ENCODE measurements at regions not wholly inside any gene's neighbourhood (a gene's known extent, or its start where the extent isn't known, plus 50 kb on each side); places are given as distances from the start of the nearest gene placed in this dataset.

DNA sequence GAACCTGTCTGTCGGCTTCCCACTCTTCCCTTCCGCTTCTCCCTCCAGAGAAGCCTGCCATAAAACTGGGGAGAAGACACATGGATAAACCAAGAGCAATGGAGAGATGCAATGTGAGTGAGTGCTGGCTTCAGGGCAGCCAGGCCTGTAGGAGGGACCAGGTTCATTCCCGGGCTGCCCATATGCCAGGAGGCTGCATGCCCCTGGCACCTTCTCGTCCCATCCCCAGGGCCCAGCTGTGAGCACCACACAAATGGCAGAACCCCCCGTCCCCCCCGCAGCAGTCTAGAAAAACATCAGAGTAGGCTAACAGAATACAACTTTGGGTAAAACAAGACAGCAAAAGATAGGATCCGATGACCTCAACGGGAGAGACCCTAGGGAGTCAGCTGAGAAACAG is 341.3 kb upstream of the SHH start:
- TF ChIP-seq, protein P1, sequence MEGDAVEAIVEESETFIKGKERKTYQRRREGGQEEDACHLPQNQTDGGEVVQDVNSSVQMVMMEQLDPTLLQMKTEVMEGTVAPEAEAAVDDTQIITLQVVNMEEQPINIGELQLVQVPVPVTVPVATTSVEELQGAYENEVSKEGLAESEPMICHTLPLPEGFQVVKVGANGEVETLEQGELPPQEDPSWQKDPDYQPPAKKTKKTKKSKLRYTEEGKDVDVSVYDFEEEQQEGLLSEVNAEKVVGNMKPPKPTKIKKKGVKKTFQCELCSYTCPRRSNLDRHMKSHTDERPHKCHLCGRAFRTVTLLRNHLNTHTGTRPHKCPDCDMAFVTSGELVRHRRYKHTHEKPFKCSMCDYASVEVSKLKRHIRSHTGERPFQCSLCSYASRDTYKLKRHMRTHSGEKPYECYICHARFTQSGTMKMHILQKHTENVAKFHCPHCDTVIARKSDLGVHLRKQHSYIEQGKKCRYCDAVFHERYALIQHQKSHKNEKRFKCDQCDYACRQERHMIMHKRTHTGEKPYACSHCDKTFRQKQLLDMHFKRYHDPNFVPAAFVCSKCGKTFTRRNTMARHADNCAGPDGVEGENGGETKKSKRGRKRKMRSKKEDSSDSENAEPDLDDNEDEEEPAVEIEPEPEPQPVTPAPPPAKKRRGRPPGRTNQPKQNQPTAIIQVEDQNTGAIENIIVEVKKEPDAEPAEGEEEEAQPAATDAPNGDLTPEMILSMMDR (IDR thresholded peaks at IDR 0.05; ENCODE audit: insufficient read depth, low read length), result no peak
- no peak for TF ChIP-seq SPI1 (IDR thresholded peaks at IDR 0.05; ENCODE audit: borderline replicate concordance, low read depth)
